ENCODE measurements at regions not wholly inside any gene's neighbourhood (a gene's known extent, or its start where the extent isn't known, plus 50 kb on each side); places are given as distances from the start of the nearest gene placed in this dataset.

DNA sequence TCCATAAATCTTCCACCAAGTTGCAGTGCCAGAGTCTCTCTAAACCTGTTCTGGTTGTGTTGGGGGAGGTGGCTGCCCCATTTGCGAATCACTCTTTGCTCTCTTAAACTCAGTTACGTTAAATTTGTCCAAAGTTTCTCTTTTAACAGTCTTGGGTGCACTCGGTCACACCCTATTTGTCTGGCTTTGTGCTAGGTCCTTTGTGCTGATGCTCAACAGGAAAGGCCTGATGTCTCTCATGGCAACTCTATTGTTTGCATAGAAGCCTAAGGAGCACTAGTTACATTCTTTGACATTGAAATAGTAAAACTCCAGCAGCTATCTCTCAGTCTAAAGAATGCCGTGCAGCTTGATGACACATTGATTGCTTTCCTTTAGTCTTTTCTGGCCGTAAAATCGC, 105.1 kb downstream of the TRMT11 start:
- no peak for DNase-seq (ENCODE audit: low read depth)

DNA sequence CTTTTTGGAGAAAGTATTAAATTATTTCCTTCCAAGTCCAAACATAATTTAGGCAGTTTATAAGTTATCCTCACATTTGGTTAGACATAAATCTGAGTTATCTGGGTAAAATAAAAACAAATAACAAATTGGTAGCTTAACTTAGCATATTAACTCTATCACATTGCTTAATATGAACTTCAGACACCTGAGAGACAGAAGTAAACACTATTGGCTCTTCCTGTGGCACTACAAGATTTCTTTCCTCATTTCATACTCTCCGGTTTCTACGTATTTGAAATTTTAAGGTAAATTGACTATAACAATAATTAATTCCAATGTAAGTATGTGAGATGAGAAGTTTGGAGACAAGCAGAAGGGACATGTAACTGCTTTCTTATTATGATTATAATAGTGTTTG, 106.8 kb downstream of the TRMT11 start:
- no peak for DNase-seq (ENCODE audit: low read depth)

DNA sequence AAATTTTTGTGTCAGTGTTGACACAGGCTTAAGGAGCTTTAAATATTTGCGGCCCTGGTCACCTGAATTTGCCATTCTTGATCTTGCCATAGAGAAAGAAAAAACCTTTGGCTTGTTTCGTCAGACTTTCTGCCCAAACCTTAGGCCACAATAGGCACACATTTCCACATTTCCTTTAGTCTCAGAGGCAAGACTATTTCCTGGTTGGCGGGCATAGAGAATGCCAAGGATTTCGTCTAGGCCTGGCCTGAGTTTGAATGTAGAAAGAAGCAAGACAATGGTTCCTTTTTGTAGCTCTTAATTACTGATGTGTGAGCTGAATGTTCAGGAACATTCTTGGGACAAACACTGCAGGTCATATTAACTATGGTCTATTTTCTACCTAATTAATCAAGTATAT, 108.1 kb downstream of the TRMT11 start:
- DNase-seq (ENCODE audit: low read depth) = no peak

DNA sequence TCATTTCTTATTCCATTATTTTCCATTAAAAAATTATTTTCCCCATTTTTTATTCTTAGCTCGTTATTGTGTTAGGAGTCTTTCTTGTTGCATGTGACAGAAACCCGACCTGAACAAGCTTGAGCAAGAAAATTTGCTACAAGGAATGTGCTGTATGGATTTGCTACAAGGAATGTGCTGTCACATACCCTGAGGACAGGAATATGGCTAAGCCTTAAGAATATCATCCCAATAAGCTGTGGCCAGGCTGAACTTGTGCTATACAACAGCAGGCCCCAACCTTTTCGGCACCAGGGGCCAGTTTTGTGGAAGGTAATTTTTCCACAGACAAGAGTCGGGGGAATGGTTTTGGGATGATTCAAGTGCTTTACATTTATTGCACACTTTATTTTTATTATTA, 114.0 kb downstream of the TRMT11 start:
- DNase-seq (ENCODE audit: low read depth) = no peak

DNA sequence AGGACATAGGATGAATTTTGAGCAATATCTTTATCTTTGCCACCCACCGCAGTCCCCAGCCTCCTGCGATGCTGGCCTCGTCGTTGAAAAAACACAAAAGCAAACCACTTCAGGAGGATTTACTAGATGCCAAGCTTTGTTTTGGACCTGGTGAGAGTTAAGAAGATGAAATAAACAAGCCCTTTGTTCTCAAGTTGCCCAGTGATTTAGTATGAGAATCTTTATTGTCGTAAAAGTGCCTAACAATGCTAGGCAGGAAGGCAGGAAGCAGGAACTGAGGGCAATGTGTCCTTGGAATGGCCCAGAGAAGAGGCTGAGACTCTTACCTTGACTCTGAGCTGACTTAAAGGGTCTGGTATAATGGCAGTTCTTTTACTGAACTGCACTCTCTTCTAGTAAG, 116.0 kb downstream of the TRMT11 start:
- no peak for DNase-seq (ENCODE audit: low read depth)

DNA sequence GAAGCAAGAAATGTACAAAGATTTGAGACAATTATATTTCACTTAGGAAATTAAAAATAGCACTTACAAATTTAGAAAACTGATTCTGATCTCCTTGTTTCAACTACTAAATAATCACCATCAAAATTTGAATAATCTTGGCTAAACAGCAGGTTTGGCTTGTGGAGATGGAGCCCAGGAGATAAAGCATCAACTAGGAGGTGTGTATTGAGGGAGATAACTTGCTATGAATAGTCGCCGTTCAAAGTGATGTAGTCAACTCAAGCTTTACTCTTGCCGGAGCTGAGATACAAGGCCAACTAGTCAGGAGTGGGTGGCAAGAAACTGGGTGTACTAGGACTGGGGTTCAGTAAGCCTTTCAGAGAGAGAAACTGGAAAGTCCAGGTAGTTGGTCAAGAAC, 117.7 kb downstream of the TRMT11 start:
- no peak for DNase-seq (ENCODE audit: low read depth)

DNA sequence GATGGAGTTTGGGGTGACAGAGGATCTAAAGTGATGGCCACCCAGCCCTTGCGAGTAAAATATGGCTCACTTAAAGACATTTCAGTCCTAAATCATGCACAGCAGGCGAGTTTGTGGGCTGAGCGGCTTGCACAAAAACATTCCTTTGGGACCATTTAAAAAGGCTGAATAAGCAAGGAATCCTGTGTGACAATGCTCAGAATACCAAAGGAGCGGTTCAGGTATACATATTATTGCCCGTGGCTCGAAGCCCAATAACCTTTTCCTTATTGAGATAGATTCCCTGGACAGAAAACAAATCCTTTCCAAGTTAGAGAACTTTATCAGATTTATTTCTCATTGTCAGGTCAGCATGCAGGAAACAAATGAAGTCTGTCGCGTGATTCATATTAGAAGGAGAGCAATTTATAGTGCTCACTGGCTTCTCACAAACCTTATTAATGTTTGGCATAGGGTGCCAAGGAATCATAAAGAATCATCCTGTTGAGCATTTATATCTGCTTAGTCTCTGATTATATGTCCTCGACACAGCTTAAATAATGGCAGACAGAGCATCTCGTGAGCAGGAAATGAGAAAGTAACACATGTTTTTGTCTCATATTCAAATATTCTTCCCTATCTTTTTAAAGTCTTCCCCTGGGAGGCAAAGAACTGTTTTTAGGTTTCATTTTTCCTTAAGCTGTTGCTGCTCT, 121.3 kb downstream of the TRMT11 start:
- no peak for DNase-seq (ENCODE audit: low read depth)

DNA sequence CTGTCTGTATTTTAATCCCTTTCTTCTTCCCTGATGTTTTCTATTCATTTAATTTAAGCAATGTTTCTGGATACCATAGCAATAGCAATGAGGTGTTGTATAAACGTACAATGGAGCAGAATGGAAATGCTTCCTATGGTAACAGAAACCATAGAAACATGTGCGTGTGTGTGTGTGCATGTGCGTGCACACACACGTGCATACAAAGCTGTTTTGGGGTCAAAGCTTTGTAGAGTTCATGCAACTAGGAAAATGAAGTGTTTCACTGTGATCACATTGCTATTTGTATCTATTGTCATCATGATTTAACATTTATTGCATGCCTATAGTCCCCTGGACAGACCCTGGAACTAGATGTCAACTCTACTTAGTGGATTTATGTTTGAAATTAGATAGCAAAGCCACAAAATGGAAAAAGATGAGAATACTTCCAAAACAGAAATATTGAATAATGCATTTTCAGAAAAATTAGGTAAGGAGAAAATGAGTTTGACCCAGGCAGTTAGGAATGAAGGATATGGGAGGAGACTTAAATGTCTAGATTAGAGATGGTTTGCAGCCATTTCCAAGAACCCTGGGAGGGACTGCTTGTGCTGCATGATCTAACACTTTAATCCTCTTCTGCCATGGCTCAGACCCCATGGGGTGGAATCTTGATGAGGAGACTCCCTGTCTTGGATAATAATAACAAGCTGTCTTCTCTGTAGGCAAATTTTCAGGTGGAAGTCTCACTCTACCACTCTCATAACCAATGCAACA, 124.4 kb downstream of the TRMT11 start:
- no peak for DNase-seq (ENCODE audit: low read depth)

DNA sequence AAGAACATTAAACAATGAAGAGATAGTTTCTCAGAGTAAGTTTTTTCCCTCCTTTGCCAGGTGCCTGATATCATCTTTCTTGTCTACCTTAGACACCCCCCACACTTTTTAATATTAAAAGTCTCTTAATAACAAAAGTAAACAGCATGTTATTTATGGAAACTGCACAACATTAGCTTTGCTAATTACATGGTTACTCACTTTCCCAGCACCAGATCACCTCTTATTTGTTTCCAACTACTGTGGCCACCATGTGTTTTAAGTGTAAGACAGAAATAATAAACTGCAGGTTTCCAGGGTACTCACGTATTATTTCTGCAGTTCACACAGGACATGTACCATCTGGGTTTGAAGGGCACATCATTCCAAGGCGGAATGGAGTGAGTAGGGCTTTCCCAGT, 125.0 kb downstream of the TRMT11 start:
- no peak for DNase-seq (ENCODE audit: low read depth)

DNA sequence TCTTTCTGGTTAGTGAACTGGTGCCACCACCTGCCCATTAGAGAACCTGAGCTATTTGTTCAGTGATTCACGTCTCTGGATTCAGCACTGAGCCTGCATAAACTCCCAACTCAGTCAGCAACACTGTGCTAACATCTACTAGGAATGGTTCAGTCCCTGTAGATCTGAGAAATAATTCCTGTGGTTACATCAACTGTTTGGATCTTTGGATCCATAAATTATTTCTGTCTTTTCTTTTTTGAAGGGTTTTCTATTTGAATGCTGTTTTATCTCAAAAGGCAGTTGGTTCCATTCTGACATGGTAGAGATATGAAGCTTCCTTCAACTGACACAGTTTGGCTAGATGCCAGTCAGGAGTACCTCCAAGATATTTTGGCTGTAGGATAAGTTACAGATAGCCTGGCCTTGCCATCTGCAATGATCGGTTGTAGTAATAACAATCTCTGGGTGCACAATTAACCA, 125.9 kb downstream of the TRMT11 start:
- no peak for DNase-seq (ENCODE audit: low read depth)

DNA sequence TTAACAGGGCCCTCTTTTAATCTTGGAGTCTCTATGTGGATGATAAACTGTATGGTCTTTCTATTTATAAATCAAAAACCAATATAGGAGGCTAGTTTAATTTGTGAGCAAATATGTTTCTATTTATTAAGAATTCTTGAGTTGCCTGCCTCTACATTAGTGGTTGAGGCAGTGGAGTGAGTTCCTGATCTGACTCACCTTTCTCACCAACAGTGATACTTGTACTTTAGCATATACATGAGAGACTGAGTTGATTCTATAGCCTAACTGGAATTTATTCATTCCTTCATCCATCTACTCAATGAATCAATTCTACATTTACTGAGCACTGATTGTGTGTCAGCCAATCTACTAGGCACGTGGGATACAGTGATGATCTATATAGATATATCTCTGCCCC, 126.9 kb downstream of the TRMT11 start:
- DNase-seq (ENCODE audit: low read depth) = no peak

DNA sequence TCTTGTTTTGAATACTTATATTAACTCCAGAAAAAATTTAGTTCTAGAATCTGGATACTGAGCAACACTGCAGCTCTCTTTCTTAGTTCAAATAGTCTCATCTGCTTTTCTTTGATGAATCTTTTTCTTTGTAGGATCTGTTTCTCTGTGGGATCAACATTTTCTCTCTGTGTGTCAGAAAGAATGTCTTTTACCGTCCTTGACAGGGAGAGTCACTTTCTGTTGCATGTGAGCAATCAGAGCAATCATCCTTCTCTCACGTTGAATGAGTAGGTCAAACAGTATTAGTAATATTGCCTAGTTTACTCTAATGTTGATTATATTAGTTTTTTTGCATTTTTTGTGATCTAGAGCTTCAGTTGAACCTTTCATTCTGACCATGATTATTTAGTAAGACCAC, 130.9 kb downstream of the TRMT11 start:
- no peak for DNase-seq (ENCODE audit: low read depth)

DNA sequence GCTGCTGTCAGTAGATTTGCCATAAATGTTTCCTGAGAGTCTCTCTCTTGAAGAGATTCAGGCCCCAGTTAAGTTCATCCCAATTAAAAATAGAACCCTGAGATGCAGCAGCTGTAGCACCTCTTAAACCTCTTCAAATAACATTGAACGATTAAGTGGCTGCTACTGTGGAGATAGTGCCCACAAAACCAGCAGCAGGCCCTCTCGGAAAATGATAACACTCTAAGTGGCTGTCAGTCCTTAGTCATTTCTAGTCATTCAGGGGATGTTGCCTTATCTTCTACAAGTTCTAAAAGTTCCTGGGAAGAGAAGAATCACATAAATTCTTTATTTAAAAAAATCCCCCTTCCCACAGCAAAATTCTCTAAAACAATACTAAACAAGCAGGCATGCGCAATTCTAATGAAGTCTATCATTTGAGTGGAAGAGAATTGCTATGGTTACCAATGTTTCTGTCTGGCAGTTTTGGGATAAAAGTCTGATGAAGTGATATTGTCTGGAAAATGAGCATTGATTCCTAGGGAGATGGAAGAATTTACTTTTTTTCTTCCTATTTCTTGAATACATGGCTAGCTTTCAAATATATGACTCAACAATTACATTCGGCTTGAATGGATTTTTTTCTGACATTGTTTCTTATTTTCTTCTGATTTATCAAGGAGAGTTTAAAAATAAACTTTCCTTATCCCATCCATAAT, 131.9 kb downstream of the TRMT11 start:
- no peak for DNase-seq (ENCODE audit: low read depth)

DNA sequence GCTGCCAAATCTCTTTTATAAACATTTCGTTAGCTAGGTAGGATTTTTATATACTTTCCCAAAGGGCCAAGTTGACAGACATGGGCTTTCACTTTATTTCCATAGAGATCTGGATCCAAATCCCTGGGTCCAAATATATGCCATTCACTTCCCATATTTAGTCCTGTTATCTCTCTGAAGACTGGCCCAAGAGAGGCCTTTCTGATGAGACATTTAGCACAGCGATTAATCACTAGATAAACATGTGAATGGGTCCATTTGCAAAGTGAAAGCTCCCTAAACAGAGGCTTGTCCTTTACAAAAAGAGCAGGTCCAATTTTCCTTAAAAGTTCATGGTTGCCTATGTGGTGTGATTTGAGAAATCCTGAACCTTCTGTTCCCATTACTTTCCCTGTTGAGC, 132.6 kb downstream of the TRMT11 start:
- peak; percentile 21 for DNase-seq (ENCODE audit: low read depth)

DNA sequence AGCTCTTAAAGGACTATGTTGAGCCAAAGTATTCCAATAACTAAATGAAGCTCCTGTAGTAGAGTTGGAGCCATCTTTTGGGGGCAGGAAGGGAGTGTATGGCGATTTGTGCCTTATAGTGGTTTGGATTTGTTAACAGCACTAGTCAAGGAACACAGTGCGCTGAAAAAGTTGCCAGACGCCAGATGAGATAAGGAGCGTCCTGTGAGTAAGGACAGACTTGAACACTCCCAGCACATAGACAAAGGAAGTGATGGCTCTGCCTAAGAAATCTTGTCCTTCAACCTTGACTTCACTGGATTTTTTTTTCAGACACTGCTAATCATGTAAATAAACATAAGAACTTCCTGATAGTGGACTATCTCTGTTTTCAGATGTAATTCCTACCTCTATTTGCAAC, 136.9 kb downstream of the TRMT11 start:
- DNase-seq (ENCODE audit: low read depth) = no peak

DNA sequence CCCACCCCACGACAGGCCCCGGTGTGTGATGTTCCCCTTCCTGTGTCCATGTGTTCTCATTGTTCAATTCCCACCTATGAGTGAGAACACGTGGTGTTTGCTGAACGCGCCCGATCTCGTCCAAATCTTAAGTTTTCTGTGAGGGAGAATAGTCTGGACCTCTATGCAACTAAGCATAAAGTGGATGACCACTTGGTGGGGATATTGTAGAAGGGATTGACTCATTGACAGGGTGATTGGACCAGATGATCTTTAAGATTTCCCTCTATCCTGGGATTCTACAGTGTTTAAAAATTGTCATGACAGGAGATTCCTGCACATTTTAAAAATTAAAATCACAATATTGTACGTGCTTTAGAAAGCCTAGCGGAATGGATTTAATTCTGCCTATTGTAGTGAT, 141.3 kb downstream of the TRMT11 start:
- peak; percentile 3 for DNase-seq (ENCODE audit: low read depth)

DNA sequence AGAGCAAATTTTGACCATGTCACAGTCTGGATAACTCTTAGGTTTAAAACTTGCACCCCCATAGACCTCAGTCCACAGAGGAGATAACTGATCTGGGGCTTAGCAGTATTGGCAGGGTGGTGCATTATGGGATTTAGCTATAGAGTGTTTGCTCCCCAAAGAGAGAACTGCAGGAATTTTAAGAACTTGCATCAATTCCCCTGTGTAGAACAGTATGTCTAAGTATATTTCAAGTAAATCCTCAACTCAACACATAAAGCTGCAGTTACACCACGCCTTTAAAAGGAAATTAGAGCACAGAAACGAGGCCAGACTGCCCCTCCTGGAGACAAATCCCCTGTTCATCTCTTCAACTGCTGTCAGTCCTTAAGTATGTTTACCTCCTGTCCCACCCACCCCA, 144.9 kb downstream of the TRMT11 start:
- no peak for DNase-seq (ENCODE audit: low read depth)

DNA sequence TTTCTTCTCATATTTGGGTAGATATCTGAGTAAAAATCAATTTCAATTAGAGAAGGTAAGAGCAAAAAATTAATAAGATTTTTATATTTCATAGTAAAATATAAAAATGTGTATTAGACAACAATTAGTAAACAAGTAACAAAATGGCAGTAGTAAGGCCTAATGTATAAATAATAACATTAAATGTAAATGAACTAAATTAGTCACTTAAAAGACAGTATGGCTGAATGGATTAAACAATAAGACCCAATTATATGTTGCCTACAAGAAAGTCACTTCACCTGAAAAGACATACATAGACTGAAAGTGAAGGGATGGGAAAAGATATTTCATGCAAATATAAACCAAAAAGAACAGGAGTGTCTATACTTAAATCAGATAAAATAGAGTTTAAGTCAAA, 147.6 kb downstream of the TRMT11 start:
- DNase-seq (ENCODE audit: low read depth) = no peak

DNA sequence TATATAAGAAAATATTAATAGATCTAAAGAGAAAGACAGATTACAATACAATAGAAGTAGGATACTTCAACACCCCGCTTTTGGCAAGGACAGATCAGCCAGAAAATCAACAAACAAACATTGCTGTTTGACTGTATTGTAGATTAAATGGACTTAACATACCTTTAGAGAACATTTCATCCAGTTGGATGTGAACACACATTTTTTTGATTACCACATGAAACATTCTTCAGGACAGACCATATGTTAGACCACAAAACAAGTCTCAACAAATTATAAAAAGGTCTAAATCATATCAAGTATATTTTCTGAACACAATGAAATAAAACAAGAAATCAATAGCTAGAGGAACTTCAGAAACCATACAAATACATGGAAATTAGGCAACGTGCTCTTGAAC, 148.2 kb downstream of the TRMT11 start:
- DNase-seq (ENCODE audit: low read depth) = no peak

DNA sequence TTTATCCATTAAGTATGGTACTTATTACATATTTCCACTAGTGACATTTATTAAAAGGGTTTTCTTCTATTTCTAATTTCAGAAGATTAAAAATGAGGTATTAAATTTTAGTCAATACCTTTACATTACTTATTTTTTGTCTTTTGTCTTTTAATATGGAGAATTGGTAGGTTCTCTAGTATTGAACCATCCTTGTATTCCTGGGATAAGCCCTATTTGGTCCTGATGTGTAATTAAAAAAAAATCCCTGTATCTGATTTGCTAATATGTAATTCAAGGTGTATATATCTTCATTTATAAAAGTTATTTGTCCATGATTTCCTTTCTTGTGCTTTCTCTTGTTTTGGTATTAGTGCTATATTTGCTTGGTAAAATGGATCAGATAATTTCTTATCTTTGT, 153.7 kb downstream of the TRMT11 start:
- no peak for DNase-seq (ENCODE audit: low read depth)

DNA sequence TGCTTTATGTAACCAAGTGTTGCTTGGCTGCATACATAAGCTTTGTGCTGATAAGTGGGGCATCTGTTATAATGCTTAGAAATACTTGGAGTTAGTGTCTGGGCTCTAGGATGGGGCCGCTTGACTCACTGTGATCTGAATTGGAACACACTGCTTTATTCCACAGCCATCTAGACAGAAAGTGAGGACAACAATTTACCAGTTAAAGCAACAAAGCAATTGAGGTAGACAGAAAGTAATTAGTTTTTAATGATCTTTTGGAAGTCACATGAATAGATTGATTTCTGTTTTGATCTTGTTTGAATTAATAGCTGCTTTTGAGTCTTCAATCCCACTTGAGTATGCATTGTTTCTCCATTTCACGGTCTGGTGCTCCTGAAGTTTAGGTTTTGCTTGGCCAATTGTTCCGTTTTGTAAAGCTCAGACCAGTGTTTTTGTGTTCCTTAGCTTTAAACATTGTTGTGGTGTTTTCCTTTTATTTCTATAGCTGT, 157.5 kb downstream of the TRMT11 start:
- DNase-seq (ENCODE audit: low read depth) = no peak

DNA sequence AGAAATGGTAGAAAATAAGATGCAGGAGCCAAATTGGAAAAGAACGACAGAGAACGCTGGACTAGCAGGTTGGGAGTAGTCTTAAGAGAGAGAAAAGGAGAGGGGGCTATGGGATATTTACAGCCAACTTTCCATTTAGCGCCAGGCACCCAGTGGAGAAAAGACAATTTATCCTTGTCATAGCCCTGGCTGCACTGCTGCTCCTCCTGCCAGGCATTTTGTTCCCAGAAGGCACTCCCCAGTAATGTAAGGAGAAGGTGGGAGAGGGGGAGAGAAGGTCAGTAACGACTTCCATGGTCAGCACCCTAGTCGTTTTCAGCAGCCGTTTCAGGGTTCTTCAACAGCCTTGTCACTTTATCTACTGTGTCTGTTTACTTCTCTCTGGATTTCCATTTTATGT, 159.0 kb downstream of the TRMT11 start:
- no peak for DNase-seq (ENCODE audit: low read depth)

DNA sequence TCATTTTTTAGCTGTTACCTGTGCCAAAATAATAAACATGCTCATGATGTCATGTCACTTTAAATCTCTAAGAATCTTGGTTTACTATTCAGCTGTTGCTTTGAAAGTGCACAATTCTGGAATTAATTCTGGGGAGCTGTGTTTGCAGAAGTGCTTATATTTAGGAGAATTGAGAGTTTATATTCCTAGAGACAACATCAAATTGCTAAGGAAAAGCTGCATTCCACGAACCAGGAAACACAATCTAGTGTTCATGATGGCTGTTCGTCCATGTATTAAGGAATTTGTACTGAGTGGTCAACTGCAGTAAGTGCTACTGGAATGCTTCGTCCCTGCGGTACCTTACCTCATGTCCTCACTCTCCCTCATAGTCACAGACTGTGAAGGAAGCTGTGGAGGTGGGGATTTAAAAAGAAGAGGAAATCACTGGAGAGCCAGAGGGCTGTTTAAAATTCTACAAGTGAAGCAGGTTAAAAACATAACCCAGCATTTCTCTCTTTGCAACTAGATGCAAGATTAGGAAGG, 161.0 kb downstream of the TRMT11 start:
- DNase-seq (ENCODE audit: low read depth) = no peak

Data from RPMI7951 (cell line).